Stimulated activated CD4-positive, alpha-beta T cell treated with anti-CD3 and anti-CD28 coated beads, Interleukin-1b, Interleukin-23, amount 100 ng/mL, for 1 hour (primary cell): ENCODE measurements at regions not wholly inside any gene's neighbourhood (a gene's known extent, or its start where the extent isn't known, plus 50 kb on each side); places are given as distances from the start of the nearest gene placed in this dataset.

Experiments
- DNase-seq, 2 donors: peaks; one replicate each; pipeline ENCODE4 v3.0.0-alpha.2; 2020; ENCODE audit warnings: low read depth in 2 of 2

DNA sequence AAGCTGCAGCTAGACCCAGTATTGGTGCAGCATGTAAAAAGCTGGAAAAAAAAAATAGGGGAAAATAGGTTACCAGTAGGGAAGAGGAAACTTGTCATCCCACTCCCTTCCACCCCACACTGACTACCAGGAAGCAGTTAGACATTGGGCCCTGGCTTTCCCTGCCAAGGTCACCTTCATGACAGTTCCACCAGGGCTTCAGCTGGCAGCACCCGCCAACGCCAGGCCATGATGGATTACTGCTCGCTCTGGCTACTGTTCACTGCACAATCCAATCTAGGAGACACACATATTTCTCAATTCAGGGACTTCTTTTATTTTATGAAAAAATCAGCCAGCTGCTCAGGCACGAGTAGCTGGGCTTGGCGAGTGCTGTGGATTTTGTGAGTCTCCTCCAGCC, 127.7 kb downstream of the DMRTA2 start:
- DNase-seq: no peak

- DNase-seq: no peak
Measured at GRCh38 chr1:50292276-50292675, 131.0 kb downstream of the DMRTA2 start.

GRCh38 chr1:50289495-50289894, 133.7 kb downstream of the DMRTA2 start:
- no peak for DNase-seq

DNA sequence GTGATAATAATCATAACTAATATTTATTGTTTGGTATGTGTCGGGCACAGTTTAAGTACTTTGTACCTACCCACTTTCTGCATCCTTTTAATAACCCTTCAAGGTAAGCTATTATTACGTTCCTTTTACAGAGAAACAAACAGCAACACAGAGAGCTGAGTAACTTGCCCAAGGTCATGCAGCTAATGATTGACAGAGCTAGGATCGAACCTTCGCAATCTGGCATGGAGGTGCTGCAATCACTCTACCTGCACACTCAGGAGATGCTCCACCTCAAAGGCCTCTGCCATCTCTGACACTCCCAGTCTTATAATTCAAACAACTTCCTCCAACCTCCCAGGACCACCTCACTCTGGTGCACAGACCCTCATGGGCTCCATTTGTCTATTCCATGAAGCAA, 137.2 kb downstream of the DMRTA2 start:
- DNase-seq: no peak

DNA sequence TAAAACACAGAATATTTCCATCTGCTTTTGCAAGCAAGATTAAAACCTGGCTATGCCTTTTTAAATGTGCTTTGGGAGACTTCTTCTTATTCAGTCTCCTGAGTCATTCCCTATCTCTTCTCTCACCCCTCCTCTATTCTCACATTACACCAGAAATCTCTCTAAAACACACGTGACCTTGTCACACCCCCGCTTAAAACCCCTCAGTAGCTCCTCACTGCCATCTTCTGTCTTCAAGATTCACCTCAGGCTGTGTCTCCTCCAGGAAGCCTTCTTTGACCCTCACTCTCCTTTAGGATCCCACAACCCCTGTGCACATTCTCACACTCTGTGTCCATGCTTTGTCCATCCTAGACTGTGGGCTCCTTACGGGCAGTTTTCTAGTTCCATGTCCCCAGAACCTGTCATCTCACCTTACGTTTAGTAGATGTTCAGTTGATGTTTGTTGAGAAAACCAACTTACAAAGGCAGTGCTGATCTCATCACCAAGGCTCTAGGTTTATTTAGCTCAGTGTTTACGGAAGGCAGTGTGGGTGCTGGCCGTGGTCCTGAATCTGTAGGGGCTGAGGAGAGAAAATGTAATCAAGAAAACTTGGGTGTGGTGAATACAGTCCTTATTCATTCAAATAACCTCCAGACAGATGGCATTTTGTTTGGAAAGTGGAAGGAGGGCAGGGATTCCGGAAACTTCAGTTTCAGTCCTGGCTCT, 143.5 kb downstream of the DMRTA2 start:
- DNase-seq: no peak

GRCh38 chr1:50278961-50279360, 144.3 kb downstream of the DMRTA2 start:
- no peak for DNase-seq

DNA sequence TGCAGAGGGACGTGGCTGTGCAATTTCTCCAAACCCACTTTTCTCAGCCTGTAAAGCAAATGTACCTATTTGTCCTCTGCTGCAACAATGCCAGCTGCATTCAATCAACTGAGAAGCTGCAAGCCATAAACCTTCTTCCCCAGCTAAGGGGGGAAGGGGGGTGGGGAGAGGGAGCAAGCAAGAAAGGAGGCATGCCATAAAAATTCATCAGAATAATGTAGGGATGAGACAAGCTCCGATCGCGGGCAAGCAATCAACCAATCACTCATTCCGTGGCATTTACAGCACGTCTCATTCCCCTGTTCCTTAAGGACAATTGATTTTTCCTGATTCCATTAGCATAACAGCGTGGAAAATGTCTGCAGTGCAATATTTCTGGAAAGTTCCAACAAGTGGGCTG, 144.8 kb downstream of the DMRTA2 start:
- DNase-seq: no peak

DNA sequence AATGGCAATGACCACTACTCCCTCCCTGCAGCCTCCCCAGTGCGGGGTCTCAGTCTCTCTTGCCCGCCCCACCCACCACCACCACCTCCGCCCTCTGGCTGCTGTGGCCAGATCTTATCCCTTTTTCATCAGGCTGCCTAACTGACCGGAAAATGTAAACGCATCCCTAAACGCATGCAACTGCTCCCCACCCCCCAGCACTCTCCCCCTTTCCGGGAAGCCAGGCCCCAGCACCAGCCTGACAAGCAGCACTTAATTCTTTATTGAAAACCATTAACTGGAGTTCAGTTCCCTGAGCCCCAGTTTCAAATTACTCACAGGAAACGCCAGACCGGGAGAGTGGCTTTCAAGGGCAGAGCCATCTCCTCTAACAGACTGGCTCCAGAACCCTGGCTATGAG, 147.7 kb downstream of the DMRTA2 start:
- no peak for DNase-seq

DNA sequence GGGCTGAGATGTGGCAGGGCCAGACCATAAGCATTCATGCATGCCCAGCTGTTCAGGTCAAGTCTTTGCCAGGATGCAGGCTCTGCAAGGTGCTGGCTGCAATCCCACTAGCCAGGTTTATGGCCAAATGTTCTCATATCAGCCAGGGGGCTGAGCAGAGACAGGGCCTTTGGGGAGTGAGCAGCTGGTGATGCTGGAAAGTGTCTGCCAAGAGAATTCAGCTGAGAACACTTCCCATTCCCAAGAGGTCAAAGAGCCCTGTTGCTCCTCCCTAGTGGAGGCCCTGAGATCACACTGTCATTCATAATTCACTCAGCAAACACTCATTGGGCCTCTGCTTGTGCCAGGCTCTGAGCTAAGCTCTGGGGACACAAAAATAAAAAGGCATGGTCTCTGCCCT, 150.3 kb downstream of the DMRTA2 start:
- no peak for DNase-seq

DNA sequence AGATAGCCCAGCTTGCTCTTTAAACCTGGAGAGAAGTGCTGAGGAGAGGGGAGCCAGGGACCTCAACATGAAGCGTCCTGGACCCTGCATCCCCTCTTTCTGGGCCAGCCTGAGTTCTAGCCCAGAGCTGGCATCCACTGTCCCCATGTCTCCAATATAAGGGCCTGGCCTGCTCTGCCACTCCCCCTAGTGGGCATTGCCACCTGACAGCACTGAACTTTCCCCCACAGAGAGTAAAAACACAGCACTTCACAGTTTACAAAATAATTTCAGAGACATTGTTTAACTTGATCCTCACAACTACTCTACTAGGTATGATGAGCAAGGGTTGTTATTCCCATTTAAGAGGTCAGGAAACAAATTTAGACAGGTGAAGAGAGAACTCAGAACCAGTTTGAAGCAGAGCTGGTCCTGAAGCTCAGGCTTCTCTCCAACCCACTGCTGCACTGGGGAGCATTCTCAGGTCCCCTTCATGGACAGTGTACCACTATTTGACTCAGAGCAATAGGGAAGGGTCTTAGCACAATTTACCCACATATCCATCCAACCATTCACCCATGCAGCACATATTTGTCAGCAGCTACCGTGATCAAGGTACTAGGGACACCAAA, 151.2 kb downstream of the DMRTA2 start:
- no peak for DNase-seq

DNA sequence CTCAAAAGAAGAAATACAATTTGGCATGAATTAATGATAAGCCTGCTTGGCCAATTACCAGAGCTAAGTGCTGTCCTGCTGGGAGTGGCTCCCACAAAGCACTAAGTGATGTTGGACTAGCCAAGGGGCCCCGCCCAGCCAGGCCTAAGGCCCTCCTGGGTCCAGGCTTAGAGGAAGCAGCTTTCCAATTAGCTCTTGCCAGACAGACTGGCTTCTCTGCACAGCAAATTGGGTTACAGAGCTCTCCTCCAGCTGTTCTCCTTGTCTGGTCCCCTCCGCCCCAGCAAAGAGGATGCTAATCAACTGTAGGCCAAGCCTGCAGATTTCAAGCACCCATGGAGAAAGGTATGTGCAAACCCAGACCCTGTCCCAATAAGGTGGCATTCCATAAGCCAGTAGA, 151.9 kb downstream of the DMRTA2 start:
- no peak for DNase-seq

- no peak for DNase-seq
Measured at GRCh38 chr1:50270926-50271325, 152.3 kb downstream of the DMRTA2 start.

GRCh38 chr1:50268049-50268448, 155.2 kb downstream of the DMRTA2 start:
- DNase-seq: no peak

GRCh38 chr1:50266509-50266908, 156.7 kb downstream of the DMRTA2 start:
- DNase-seq: no peak

DNA sequence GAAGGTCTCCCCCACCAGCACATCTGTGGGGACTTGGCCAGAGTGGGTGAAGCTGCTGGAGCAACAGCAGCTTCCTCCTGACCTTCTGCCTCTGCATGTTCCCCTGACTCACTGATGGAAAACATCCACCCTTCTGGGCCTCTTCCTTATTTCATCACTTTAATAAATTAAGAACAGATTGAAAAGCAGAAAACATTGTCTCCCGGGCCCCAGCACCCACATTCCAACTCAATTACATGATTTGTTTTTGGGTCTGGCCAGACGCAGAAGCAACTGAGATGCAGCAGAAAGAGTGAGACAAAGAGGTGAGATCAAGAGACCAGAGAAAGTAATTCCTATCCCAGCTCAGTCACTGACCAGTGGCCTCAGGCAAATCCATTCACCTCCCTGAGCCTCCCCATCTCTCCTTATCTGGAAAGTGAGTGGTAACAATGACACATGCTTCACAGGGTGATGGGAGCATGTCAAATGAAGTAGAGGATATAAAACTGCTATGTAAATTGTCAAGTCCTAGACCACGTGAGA, 157.1 kb downstream of the ELAVL4 start:
- DNase-seq: no peak

DNA sequence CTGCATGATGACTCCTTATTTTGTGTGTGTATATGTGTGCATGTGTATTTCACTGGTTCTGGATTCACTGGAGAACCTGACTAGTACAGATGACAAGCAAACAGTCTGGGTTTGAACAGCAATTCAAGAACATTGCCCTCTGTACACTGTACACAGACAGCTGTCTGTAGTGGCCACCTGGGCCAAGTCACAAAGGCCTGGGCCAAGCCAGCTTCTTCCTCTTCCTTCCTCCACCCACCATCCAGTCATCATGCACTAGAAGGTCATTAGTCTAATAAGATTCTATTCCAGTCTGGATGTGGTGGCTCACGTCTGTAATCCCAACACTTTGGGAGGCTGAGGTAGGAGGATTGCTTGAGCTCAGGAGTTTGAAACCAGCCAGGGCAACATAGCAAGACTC, 155.9 kb downstream of the ELAVL4 start:
- no peak for DNase-seq

DNA sequence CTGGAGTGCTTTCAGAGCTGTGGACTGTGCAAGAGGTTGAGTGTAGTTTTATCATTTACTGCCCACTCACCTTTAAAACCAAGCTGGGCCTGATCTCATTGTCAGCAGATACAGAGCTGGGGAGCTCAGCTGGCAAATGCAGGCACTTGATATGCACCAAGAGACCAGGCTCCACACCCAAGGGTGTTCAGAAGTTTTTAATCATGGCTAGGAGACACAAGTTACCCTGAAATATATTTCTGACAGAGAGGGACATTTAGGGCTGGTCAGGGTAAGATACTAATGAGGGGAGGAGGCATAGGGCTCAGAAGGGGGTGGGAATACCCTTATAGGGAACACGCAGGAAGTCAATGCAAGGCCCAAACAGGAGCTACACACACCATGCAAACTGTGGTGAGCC, 153.7 kb downstream of the ELAVL4 start:
- no peak for DNase-seq

- no peak for DNase-seq
Measured at GRCh38 chr1:50261951-50262350, 153.2 kb downstream of the ELAVL4 start.

DNA sequence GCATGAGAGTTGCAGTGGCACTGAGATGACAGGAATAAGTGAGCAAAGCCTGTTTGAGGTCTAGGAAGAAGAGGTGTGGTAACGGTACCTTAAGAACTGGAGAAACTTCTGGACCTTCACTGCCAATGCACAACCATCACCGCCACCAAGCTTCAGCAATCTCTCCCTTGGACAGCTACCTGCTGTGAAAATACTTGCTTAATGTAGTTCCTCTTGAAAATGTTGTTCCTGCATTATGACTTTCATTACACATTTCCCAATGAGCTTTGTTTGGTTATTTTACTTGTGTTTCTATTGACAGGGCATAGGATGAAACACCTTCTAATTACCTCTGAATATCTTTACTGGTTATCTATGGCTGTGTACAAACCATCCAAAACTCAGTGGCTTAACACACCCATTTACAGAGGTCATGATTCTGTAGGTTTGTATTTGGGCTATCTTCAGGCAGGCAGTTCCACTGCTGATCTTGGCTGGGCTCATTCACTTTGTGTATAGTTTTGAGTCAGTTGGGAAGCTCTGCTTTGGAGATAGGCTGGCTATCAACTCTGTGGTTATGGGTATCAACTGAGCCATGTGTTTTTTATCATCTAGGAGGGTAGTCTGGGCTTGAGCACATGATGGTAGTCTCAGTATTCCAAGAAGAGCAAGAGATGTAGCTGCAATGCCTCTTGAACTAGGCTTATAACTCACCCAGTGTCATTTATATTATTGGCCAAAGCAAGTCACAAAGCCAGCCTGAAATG, 149.4 kb downstream of the ELAVL4 start:
- no peak for DNase-seq

DNA sequence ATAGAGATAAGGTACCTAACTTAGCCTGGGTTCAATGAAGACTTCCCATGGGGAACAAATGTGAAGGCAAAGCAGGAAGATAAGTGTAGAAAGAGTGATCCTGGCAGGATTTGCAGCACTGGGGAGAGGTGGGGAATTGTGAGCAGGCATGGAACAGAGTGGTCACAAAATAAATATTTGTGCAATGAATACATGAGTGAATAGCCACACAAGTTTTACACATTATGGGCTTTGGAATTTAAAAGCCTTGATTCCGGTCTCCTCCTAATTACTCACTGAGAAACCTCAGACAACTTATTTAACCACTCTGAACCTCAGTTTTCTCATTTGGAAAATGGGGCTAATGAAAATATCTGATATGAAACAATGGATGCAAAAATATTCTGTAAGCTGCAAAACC, 148.3 kb downstream of the ELAVL4 start:
- DNase-seq: no peak
